IMR-90 (cell line): ENCODE measurements at regions not wholly inside any gene's neighbourhood (a gene's known extent, or its start where the extent isn't known, plus 50 kb on each side); places are given as distances from the start of the nearest gene placed in this dataset.

ENCODE experiments used
- BHLHE40 ChIP-seq: fragments of 150-350 bp; IDR thresholded peaks from 2 replicates; pipeline ENCODE4 v1.6.1; 2016; ENCODE audit warnings: mild to moderate bottlenecking, low read depth, low read length
- CEBPB ChIP-seq: IDR thresholded peaks from 2 replicates; pipeline ENCODE4 v1.6.1; 2012; ENCODE audit warnings: low read depth, low read length, improper control_type of control experiment
- CHD1 ChIP-seq: IDR thresholded peaks from 2 replicates; pipeline ENCODE4 v1.6.1; 2012; ENCODE audit warnings: low read depth, low read length, improper control_type of control experiment
- CTCF ChIP-seq: conservative IDR thresholded peaks from 2 replicates; pipeline ENCODE4 v1.5.1; 2012; ENCODE audit warnings: mild to moderate bottlenecking, low read depth, low read length, improper control_type of control experiment
- ELK1 ChIP-seq: fragments of 150-350 bp; IDR thresholded peaks from 2 replicates; pipeline ENCODE4 v1.6.1; 2016; ENCODE audit warnings: low read depth, mild to moderate bottlenecking, low read length, moderate library complexity, borderline replicate concordance
- FOS ChIP-seq: fragments of 150-350 bp; IDR thresholded peaks from 2 replicates; pipeline ENCODE4 v1.6.1; 2016; ENCODE audit warnings: low read depth, low read length
- MAFK ChIP-seq: IDR thresholded peaks from 2 replicates; pipeline ENCODE4 v1.6.1; 2012; ENCODE audit warnings: low read depth, low read length, improper control_type of control experiment
- MAZ ChIP-seq: IDR thresholded peaks from 2 replicates; pipeline ENCODE4 v1.6.1; 2012; ENCODE audit warnings: low read depth, mild to moderate bottlenecking, low read length, improper control_type of control experiment, moderate library complexity, borderline replicate concordance
- MXI1 ChIP-seq: IDR thresholded peaks from 2 replicates; pipeline ENCODE4 v1.6.1; 2012; ENCODE audit warnings: low read depth, mild to moderate bottlenecking, low read length, moderate library complexity, borderline replicate concordance
- POLR2A ChIP-seq: IDR thresholded peaks from 2 replicates; pipeline ENCODE4 v1.6.1; 2012; ENCODE audit warnings: mild to moderate bottlenecking, low read depth, low read length
- RAD21 ChIP-seq: IDR thresholded peaks from 2 replicates; pipeline ENCODE4 v1.6.1; 2012; ENCODE audit warnings: low read length, improper control_type of control experiment
- RCOR1 ChIP-seq: IDR thresholded peaks from 2 replicates; pipeline ENCODE4 v1.6.1; 2012; ENCODE audit warnings: mild to moderate bottlenecking, low read length, improper control_type of control experiment; ENCODE audit not compliant: insufficient replicate concordance
- RFX5 ChIP-seq: IDR thresholded peaks from 2 replicates; pipeline ENCODE4 v1.8.0; 2012; ENCODE audit warnings: low read depth, mild to moderate bottlenecking, low read length, moderate library complexity
- USF2 ChIP-seq: fragments of 150-350 bp; IDR thresholded peaks from 2 replicates; pipeline ENCODE4 v1.6.1; 2017; ENCODE audit warnings: mild to moderate bottlenecking, antibody characterized with exemption, low read length, low read depth

- TF ChIP-seq CTCF: no peak
- no peak for TF ChIP-seq POLR2A
- no peak for TF ChIP-seq FOS
- TF ChIP-seq RAD21: no peak
- TF ChIP-seq CEBPB: no peak
- no peak for TF ChIP-seq RCOR1
- TF ChIP-seq MAZ: no peak
- TF ChIP-seq MAFK: no peak
- TF ChIP-seq RFX5: no peak
- TF ChIP-seq USF2: no peak
- no peak for TF ChIP-seq ELK1
- no peak for TF ChIP-seq BHLHE40
- no peak for TF ChIP-seq MXI1
- TF ChIP-seq CHD1: no peak
Observed at GRCh38 chrX:140110081-140110650, 144.8 kb upstream of the CXorf66 start.
